ENCODE measurements at regions not wholly inside any gene's neighbourhood (a gene's known extent, or its start where the extent isn't known, plus 50 kb on each side); places are given as distances from the start of the nearest gene placed in this dataset.

DNA sequence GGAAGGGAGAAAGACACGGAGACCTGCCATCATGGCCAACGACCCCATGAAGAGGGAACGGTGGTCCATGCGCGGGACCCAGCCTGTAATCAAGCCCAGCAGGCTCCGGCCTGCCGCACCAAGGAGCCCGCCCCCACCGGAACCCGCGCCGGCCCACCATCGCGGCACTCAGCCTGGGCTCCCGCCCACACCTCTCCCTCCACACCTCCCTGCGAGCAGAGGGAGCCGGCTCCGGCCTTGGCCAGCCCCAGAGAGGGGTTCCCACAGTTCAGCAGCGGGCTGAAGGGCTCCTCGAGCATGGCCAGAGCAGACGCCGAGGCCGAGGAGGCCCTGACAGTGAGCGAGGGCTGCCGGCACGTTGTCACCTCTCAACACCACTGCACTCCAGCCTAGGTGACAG, 1302.8 kb upstream of the CNTN5 start:
- TF ChIP-seq CTCF (IDR thresholded peaks at IDR 0.05) (no peak), EP300 (IDR thresholded peaks at IDR 0.05) (no peak), POLR2A (IDR thresholded peaks at IDR 0.05) (no peak)
